ENCODE measurements at regions not wholly inside any gene's neighbourhood (a gene's known extent, or its start where the extent isn't known, plus 50 kb on each side); places are given as distances from the start of the nearest gene placed in this dataset.

- no peaks in the 10 kb centered on the region for H3K36me3 Mint-ChIP-seq
- ATAC-seq = peak; percentile 90 to 99
- no peaks in the 10 kb centered on the region for H3K9me3 Mint-ChIP-seq
- peak in 1 of 2 donors; percentile 74 for DNase-seq (ENCODE audit: low spot score in 2 of 2)
- no peak overlapping the region for H3K27ac Mint-ChIP-seq
Observed at GRCh38 chr7:35985126-35985754, 167.8 kb upstream of the EEPD1 start.

GRCh38 chr7:35987016-35987415 lies 166.0 kb upstream of the EEPD1 start:
- DNase-seq (ENCODE audit: low spot score in 2 of 2) (no peak), ATAC-seq (no peak)
- Mint-ChIP-seq H3K9me3 (peaks cover 0 to 5% of the 10 kb centered on the region in 2 donors), H3K36me3 (no peaks in the 10 kb centered on the region), H3K27ac (no peak overlapping the region)

GRCh38 chr7:35988105-35988504 lies 164.9 kb upstream of the EEPD1 start:
- H3K36me3 Mint-ChIP-seq = no peaks in the 10 kb centered on the region

DNA sequence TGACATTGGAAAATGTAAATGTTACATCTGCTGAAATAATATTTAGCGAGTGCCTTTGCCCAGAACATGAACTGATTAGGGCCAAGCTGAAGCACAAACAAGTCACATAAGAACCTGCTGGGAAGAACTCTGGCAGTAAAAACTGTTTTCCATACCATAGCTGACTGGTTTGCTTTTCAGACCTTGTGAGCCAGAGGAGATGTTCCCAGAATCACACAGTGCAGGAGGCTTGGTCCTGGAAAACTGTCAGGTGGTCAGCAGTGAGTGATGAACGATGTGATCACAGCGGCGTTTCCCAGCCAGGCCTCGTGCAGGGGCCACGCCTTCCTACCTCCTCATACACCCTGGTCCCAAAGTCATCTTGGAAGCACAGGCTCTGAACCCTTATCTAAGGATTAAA lies 164.2 kb upstream of the EEPD1 start:
- DNase-seq (ENCODE audit: low spot score in 2 of 2) = no peak
- H3K36me3 Mint-ChIP-seq = no peaks in the 10 kb centered on the region
- no peak overlapping the region for H3K27ac Mint-ChIP-seq
- H3K9me3 Mint-ChIP-seq = peaks cover 0 to 5% of the 10 kb centered on the region in 2 donors
- ATAC-seq = no peak

More at GRCh38 chr7:35988105-35988504, 164.9 kb upstream of the EEPD1 start:
- ATAC-seq = no peak
- no peak for DNase-seq (ENCODE audit: low spot score in 2 of 2)
- Mint-ChIP-seq H3K27ac (no peak overlapping the region), H3K9me3 (peaks cover 0 to 5% of the 10 kb centered on the region in 2 donors)

GRCh38 chr7:35991511-35992232 lies 161.4 kb upstream of the EEPD1 start:
- peak overlapping the region in 1 of 2 donors; percentile 21 for H3K27ac Mint-ChIP-seq
- ATAC-seq = no peak
- peaks cover 0 to 5% of the 10 kb centered on the region in 2 donors for H3K9me3 Mint-ChIP-seq
- DNase-seq (ENCODE audit: low spot score in 2 of 2) = no peak
- H3K36me3 Mint-ChIP-seq = no peaks in the 10 kb centered on the region

- no peaks in the 10 kb centered on the region for H3K36me3 Mint-ChIP-seq
- no peak for ATAC-seq
- no peak overlapping the region for H3K27ac Mint-ChIP-seq
- DNase-seq (ENCODE audit: low spot score in 2 of 2) = no peak
- peaks cover 0 to 5% of the 10 kb centered on the region in 2 donors for H3K9me3 Mint-ChIP-seq
Observed at GRCh38 chr7:35992436-35992835, 160.6 kb upstream of the EEPD1 start.

GRCh38 chr7:35993113-35993512 lies 159.9 kb upstream of the EEPD1 start:
- ATAC-seq = no peak
- DNase-seq (ENCODE audit: low spot score in 2 of 2) = no peak
- no peaks in the 10 kb centered on the region for H3K36me3 Mint-ChIP-seq
- H3K9me3 Mint-ChIP-seq = peaks cover 0 to 5% of the 10 kb centered on the region in 2 donors
- no peak overlapping the region for H3K27ac Mint-ChIP-seq

- Mint-ChIP-seq H3K27ac (no peak overlapping the region), H3K9me3 (peaks cover 0 to 5% of the 10 kb centered on the region in 2 donors), H3K36me3 (no peaks in the 10 kb centered on the region)
- DNase-seq (ENCODE audit: low spot score in 2 of 2) (no peak), ATAC-seq (no peak)
Observed at GRCh38 chr7:35993676-35994606, 159.1 kb upstream of the EEPD1 start.

DNA sequence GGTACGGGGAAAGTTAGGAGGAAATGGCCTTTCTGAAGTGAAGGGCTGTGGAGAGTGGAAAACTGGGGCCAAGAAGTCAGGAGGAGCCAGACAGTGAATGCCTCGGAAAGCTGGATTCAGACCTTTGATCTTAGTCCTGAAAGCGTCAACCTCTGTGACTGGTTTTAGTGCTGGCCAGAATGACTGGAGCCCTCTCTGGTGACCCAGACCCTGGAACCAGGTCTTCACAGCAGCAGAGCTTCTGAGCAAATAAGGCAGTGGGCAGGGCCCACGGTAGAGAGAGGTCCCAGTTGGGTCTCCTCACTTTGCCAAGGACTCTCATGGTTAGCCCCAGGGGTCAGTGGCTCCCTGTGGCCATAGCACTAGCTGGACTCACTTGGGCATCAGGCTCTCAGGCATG lies 157.7 kb upstream of the EEPD1 start:
- DNase-seq (ENCODE audit: low spot score in 2 of 2) (no peak), ATAC-seq (no peak)
- Mint-ChIP-seq H3K9me3 (peaks cover 0 to 5% of the 10 kb centered on the region in 2 donors), H3K27ac (no peak overlapping the region), H3K36me3 (no peaks in the 10 kb centered on the region)

GRCh38 chr7:35998481-35998880 lies 154.6 kb upstream of the EEPD1 start:
- no peak for DNase-seq (ENCODE audit: low spot score in 2 of 2)
- Mint-ChIP-seq H3K9me3 (no peaks in the 10 kb centered on the region), H3K27ac (no peak overlapping the region), H3K36me3 (no peaks in the 10 kb centered on the region)
- no peak for ATAC-seq

DNA sequence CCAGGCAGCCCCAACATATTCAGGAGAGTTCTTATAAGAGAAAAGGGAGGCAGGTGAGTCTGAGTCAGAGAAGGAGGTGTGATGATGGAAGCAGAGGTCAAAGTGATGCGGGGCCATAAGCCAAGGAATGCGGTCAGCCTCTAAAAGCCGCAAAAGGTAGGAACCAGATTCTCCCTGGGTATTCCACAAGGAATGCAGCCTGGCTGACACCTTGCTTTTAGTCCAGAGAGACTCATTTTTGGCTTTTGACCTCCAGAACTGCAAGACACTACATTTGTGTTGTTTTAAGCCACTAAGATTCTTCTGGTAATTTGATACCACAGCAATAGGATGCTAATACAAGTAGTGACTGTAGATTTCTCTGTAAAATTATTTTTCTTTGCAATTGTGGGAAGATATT lies 151.5 kb upstream of the EEPD1 start:
- no peaks in the 10 kb centered on the region for H3K9me3 Mint-ChIP-seq
- ATAC-seq (no peak), DNase-seq (ENCODE audit: low spot score in 2 of 2) (no peak)
- H3K36me3 Mint-ChIP-seq = no peaks in the 10 kb centered on the region
- H3K27ac Mint-ChIP-seq = no peak overlapping the region

DNA sequence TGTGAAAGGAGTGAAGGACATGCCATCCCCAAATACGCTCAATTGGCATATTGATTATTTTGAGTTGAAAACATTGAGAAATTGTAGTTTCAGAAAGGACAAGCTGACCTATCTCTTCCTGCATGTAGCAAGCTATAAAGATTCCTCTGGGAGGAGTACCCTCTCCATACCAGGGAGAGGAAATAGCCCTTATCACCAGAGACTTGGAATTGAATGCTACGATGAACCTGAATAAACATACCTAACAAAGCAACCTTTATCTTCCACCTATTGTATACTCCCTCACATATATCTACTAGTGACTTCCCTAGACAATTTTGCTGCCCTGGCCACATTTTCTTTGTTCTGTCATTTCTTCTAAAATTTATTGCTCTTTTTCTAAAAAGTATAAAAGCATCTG lies 150.2 kb upstream of the EEPD1 start:
- Mint-ChIP-seq H3K27ac (no peak overlapping the region), H3K9me3 (no peaks in the 10 kb centered on the region), H3K36me3 (no peaks in the 10 kb centered on the region)
- no peak for DNase-seq (ENCODE audit: low spot score in 2 of 2)
- no peak for ATAC-seq

DNA sequence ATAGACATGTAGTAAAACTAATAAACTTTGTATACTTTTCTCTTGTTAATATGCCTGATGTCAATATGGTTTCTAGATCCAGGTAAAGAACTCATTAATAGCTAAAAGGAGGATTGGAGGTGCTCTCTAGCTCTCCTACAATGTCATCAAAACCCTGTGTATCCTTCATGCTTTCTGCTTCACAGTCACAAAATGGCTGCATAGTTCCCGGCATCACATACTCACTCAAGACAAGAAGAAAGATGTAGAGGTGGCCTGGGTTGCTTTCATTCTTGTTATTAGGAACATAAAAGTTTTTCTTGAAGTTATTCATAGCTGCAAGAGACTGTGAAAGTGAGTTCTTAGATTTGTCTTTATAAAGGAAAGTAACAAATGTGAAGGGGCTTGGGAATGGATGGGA lies 149.7 kb upstream of the EEPD1 start:
- DNase-seq (ENCODE audit: low spot score in 2 of 2) (no peak), ATAC-seq (no peak)
- no peaks in the 10 kb centered on the region for H3K9me3 Mint-ChIP-seq
- H3K27ac Mint-ChIP-seq = no peak overlapping the region
- no peaks in the 10 kb centered on the region for H3K36me3 Mint-ChIP-seq

DNA sequence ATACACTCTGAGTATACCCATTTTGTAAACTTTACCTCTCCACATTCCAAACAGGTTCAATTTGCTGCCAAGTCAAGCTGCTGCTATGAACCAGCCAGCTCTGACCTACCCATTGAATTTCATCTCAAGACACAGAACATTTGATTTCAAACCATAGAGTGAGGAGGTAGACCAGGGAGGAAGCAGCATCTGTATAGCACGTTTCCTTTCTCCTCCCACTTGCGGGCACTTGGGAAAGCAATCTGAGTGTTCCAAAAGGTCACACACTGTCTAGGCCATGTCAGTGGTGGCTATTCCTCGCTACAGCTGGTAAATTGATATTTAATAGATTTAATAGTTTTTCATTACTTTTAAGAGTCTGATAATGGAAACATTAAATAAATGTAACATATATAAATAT lies 147.8 kb upstream of the EEPD1 start:
- no peak for DNase-seq (ENCODE audit: low spot score in 2 of 2)
- Mint-ChIP-seq H3K9me3 (no peaks in the 10 kb centered on the region), H3K36me3 (no peaks in the 10 kb centered on the region), H3K27ac (no peak overlapping the region)
- peak in 1 of 2 donors; percentile 54 for ATAC-seq

- Mint-ChIP-seq H3K36me3 (no peaks in the 10 kb centered on the region), H3K27ac (no peak overlapping the region), H3K9me3 (no peaks in the 10 kb centered on the region)
- DNase-seq (ENCODE audit: low spot score in 2 of 2) = no peak
- ATAC-seq = no peak
Observed at GRCh38 chr7:36005876-36006275, 147.2 kb upstream of the EEPD1 start.

DNA sequence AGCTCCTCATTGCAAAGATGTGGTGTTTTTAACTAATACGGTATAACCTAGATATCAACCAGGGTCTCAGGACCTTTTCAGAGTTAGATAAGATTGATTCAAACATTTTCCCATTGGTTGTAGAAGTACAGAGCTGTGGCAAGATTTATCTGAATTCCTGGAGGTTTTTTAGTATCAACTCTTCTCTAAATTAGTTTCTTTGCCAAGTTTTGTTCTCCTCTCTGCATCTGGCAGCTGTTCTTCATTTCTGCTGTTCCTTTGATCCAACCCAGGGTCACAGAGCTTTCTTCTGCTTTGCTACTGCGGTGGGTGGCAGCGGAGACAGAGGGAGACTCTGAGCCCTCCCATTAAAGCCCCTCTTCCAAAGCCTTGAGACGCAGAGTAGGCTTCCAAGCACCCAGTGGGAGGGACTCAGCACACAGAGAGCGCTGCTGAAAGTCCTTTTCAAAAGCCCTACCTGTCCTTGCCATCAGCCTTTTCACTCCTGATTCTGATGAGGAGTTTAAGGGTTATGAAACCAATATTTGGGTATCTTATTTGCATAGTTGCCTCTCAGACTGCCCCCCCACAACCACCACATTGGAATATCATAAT lies 146.3 kb upstream of the EEPD1 start:
- Mint-ChIP-seq H3K27ac (no peak overlapping the region), H3K36me3 (no peaks in the 10 kb centered on the region), H3K9me3 (no peaks in the 10 kb centered on the region)
- no peak for DNase-seq (ENCODE audit: low spot score in 2 of 2)
- ATAC-seq = no peak

All from activated naive CD4-positive, alpha-beta T cell treated with anti-CD3 and anti-CD28 coated beads, Interleukin-2, amount 50 U/mL, for 72 hours (primary cell).